ENCODE measurements at regions not wholly inside any gene's neighbourhood (a gene's known extent, or its start where the extent isn't known, plus 50 kb on each side); places are given as distances from the start of the nearest gene placed in this dataset.

GRCh38 chr14:96722736-96723135 lies 74.4 kb upstream of the VRK1 start:
- H3K4me3 ChIP-seq (ENCODE audit: low read depth, low read length), result no peak overlapping the region
- no peak for TF ChIP-seq CTCF (IDR thresholded peaks at IDR 0.05; ENCODE audit: insufficient read depth, low read length)
- DNase-seq (ENCODE audit: low read depth), result no peak

- no peak for DNase-seq (ENCODE audit: low read depth)
- H3K4me3 ChIP-seq (ENCODE audit: low read depth, low read length), result no peak overlapping the region
- no peak for TF ChIP-seq CTCF (IDR thresholded peaks at IDR 0.05; ENCODE audit: insufficient read depth, low read length)
These were observed 73.2 kb upstream of the VRK1 start for GRCh38 chr14:96723946-96724345.

- no peak for DNase-seq (ENCODE audit: low read depth)
- H3K4me3 ChIP-seq (ENCODE audit: low read depth, low read length), result no peak overlapping the region
- no peak for TF ChIP-seq CTCF (IDR thresholded peaks at IDR 0.05; ENCODE audit: insufficient read depth, low read length)
These were observed 72.0 kb upstream of the VRK1 start for GRCh38 chr14:96725232-96725631.

GRCh38 chr14:96727073-96727472 lies 70.1 kb upstream of the VRK1 start:
- TF ChIP-seq CTCF (IDR thresholded peaks at IDR 0.05; ENCODE audit: insufficient read depth, low read length), result no peak
- H3K4me3 ChIP-seq (ENCODE audit: low read depth, low read length), result no peak overlapping the region
- DNase-seq (ENCODE audit: low read depth), result no peak

- no peak for TF ChIP-seq CTCF (IDR thresholded peaks at IDR 0.05; ENCODE audit: insufficient read depth, low read length)
- DNase-seq (ENCODE audit: low read depth), result no peak
These were observed 69.7 kb upstream of the VRK1 start for GRCh38 chr14:96727491-96727890.

GRCh38 chr14:96727980-96728717 lies 69.0 kb upstream of the VRK1 start:
- TF ChIP-seq CTCF (IDR thresholded peaks at IDR 0.05; ENCODE audit: insufficient read depth, low read length), result no peak
- no peak overlapping the region for H3K4me3 ChIP-seq (ENCODE audit: low read depth, low read length)
- no peak for DNase-seq (ENCODE audit: low read depth)

More at GRCh38 chr14:96727491-96727890, 69.7 kb upstream of the VRK1 start:
- H3K4me3 ChIP-seq (ENCODE audit: low read depth, low read length), result no peak overlapping the region

GRCh38 chr14:96729889-96730288 lies 67.3 kb upstream of the VRK1 start:
- TF ChIP-seq CTCF (IDR thresholded peaks at IDR 0.05; ENCODE audit: insufficient read depth, low read length), result no peak
- no peak for DNase-seq (ENCODE audit: low read depth)
- H3K4me3 ChIP-seq (ENCODE audit: low read depth, low read length), result no peak overlapping the region
